A673 (cell line): ENCODE measurements at regions not wholly inside any gene's neighbourhood (a gene's known extent, or its start where the extent isn't known, plus 50 kb on each side); places are given as distances from the start of the nearest gene placed in this dataset.

Experiments
- BruUV-seq: library from RNA; stranded (reverse); fragments of 400-500 nt; replicated peaks from 2 replicates; lab custom pipeline; 2021; lab: Mats Ljungman, UMichigan
- CTCF ChIA-PET: fragments of 300-600 bp; sonication (Branson Sonifier 250); formaldehyde crosslinking; loops from one replicate; lab custom pipeline; 2022; ENCODE audit warnings: antibody characterized with exemption; lab: Charles Lee
- POLR2A ChIA-PET: fragments of 300-600 bp; sonication (Branson Sonifier 250); formaldehyde crosslinking; loops from one replicate; lab custom pipeline; 2022; ENCODE audit warnings: antibody characterized with exemption; ENCODE audit not compliant: low non-redundant PET; lab: Charles Lee
- DNase-seq: peaks from one replicate; pipeline ENCODE4 v3.0.0-alpha.2; 2015; ENCODE audit warnings: low spot score
- H3K27ac ChIP-seq: fragments of 200-600 bp; sonication (generic); 2 replicates; pipeline ENCODE4 v1.5.1; 2016; ENCODE audit warnings: mixed run types, low read depth, mild to moderate bottlenecking, mixed read lengths, antibody characterized with exemption, low read length; ENCODE audit not compliant: poor library complexity, severe bottlenecking
- H3K27me3 ChIP-seq: fragments of 200-600 bp; sonication (generic); replicated peaks from 2 replicates; pipeline ENCODE4 v1.6.1; 2017; ENCODE audit warnings: mixed run types, low read depth, mild to moderate bottlenecking, mixed read lengths, antibody characterized with exemption, low read length; ENCODE audit not compliant: insufficient read depth, poor library complexity
- H3K36me3 ChIP-seq: fragments of 200-600 bp; sonication (generic); 2 replicates; pipeline ENCODE4 v1.6.1; 2016; ENCODE audit warnings: mixed run types, mild to moderate bottlenecking, mixed read lengths, antibody characterized with exemption, low read length; ENCODE audit not compliant: insufficient read depth, poor library complexity, severe bottlenecking
- H3K4me1 ChIP-seq: fragments of 200-600 bp; sonication (generic); 2 replicates; pipeline ENCODE4 v1.6.1; 2017; ENCODE audit warnings: mixed run types, mild to moderate bottlenecking, mixed read lengths, antibody characterized with exemption, low read length; ENCODE audit not compliant: insufficient read depth, poor library complexity, severe bottlenecking
- H3K4me3 ChIP-seq: fragments of 200-600 bp; sonication (generic); 2 replicates; pipeline ENCODE4 v1.5.1; 2016; ENCODE audit warnings: low read depth, mixed run types, mild to moderate bottlenecking, mixed read lengths, low read length; ENCODE audit not compliant: poor library complexity, severe bottlenecking
- H3K9me3 ChIP-seq: fragments of 200-600 bp; sonication (generic); 2 replicates; pipeline ENCODE4 v1.6.1; 2016; ENCODE audit warnings: mixed run types, low read depth, mild to moderate bottlenecking, mixed read lengths, antibody characterized with exemption, low read length; ENCODE audit not compliant: poor library complexity, severe bottlenecking
- EZH2 ChIP-seq: fragments of 200-600 bp; sonication (generic); IDR thresholded peaks from 2 replicates; pipeline ENCODE4 v1.6.1; 2017; ENCODE audit warnings: borderline replicate concordance, low read depth, mild to moderate bottlenecking, mixed read lengths, antibody characterized with exemption, low read length; ENCODE audit not compliant: poor library complexity, severe bottlenecking
- intact Hi-C: fragments of 100-400 bp; cut with micrococcal nuclease; formaldehyde crosslinking; loops from one replicate; pipeline ENCODE4 v1.10.0; 2022; ENCODE audit not compliant: unreplicated experiment
- TF ChIP-seq, protein P1 (sequence below): fragments of 300-800, 200-600 bp; sonication (generic); conservative IDR thresholded peaks from 2 replicates; pipeline ENCODE4 v1.5.1; 2017; ENCODE audit warnings: low read depth, mild to moderate bottlenecking, antibody characterized with exemption, low read length, moderate library complexity, mixed read lengths

DNA sequence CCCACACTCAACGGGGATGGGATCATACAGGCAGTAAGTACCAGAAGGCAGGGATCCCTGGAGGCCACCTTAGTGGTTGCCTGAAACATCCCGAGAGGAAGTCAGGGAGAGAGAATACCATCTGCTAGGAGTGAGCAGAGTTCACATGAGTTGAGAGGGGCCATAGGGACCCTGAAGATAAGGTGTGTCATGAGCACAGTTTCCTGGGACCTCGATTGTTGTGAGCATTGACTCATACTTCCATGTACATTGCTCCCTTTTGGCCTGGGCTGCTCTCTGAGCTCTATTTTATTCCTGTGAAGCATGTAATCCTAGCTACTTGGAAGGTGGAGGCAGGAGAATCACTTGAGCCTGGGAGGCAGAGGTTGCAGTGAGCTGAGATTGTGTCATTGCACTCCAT, 120.5 kb downstream of the TBC1D30 start:
- no peak for DNase-seq
- Histone ChIP-seq H3K27me3 (peaks cover 2% of the 10 kb centered on the region), H3K27ac (no peak overlapping the region), H3K36me3 (no peaks in the 10 kb centered on the region), H3K4me3 (no peak overlapping the region), H3K9me3 (no peaks in the 10 kb centered on the region), H3K4me1 (no peaks in the 10 kb centered on the region)
- ChIA-PET POLR2A (no interaction called here), CTCF (no interaction called here)
- no TSS peak for BruUV-seq
- TF ChIP-seq EZH2, result no peak
- TF ChIP-seq, protein P1, sequence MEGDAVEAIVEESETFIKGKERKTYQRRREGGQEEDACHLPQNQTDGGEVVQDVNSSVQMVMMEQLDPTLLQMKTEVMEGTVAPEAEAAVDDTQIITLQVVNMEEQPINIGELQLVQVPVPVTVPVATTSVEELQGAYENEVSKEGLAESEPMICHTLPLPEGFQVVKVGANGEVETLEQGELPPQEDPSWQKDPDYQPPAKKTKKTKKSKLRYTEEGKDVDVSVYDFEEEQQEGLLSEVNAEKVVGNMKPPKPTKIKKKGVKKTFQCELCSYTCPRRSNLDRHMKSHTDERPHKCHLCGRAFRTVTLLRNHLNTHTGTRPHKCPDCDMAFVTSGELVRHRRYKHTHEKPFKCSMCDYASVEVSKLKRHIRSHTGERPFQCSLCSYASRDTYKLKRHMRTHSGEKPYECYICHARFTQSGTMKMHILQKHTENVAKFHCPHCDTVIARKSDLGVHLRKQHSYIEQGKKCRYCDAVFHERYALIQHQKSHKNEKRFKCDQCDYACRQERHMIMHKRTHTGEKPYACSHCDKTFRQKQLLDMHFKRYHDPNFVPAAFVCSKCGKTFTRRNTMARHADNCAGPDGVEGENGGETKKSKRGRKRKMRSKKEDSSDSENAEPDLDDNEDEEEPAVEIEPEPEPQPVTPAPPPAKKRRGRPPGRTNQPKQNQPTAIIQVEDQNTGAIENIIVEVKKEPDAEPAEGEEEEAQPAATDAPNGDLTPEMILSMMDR, result no peak
- intact Hi-C loops, result no loop called here

GRCh38 chr12:64946132-64946829, 121.8 kb downstream of the TBC1D30 start:
- no peak for TF ChIP-seq EZH2

DNA sequence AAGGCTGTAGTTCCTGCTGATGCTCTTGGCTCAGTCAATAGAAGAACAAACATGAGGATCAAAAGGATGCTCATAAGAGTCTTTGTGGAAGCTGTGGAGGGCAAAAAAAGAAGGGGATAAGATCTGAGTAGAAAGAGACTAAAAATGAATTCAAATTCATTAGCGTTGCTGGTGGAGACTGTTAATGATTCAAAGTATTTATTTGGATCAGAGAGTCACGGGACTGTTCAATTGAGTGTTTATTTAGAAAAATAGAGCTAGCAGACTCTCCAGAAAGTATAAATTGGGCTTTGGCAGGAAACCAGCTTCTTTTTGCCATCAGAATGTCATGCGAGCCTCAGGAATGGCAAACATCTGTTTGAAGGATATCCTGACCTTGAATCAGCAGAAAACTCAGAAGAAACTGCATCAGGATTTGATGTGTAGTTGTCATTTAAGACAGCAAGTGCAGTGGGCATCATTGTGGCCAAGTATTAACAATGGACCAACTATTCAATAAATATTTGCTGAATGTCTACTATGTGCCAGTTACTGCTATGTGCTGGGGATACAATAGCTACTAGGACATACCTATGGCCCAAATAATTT, 126.4 kb downstream of the TBC1D30 start:
- H3K27ac ChIP-seq, result no peak overlapping the region
- no peak overlapping the region for H3K4me3 ChIP-seq
- no TSS peak for BruUV-seq
- TF ChIP-seq EZH2, result no peak
- TF ChIP-seq, protein P1, result no peak
- no peaks in the 10 kb centered on the region for H3K4me1 ChIP-seq
- POLR2A ChIA-PET, result no interaction called here
- no peaks in the 10 kb centered on the region for H3K36me3 ChIP-seq
- H3K9me3 ChIP-seq, result no peaks in the 10 kb centered on the region
- intact Hi-C loops, result no loop called here
- CTCF ChIA-PET, result no interaction called here
- peaks cover 34% of the 10 kb centered on the region for H3K27me3 ChIP-seq
- no peak for DNase-seq

More at GRCh38 chr12:64946132-64946829, 121.8 kb downstream of the TBC1D30 start:
- POLR2A ChIA-PET, result no interaction called here
- Histone ChIP-seq H3K27me3 (peaks cover 14% of the 10 kb centered on the region), H3K9me3 (no peaks in the 10 kb centered on the region), H3K27ac (no peak overlapping the region), H3K4me1 (no peaks in the 10 kb centered on the region), H3K4me3 (no peak overlapping the region), H3K36me3 (no peaks in the 10 kb centered on the region)
- DNase-seq, result no peak
- BruUV-seq, result no TSS peak
- intact Hi-C loops, result no loop called here
- CTCF ChIA-PET, result no interaction called here

- POLR2A ChIA-PET, result no interaction called here
- DNase-seq, result no peak
- CTCF ChIA-PET, result no interaction called here
- Histone ChIP-seq H3K27ac (no peak overlapping the region), H3K4me3 (no peak overlapping the region), H3K4me1 (no peaks in the 10 kb centered on the region), H3K36me3 (no peaks in the 10 kb centered on the region), H3K27me3 (peaks cover 34% of the 10 kb centered on the region), H3K9me3 (no peaks in the 10 kb centered on the region)
- BruUV-seq, result no TSS peak
- TF ChIP-seq, protein P1, result no peak
- TF ChIP-seq EZH2, result no peak
- intact Hi-C loops, result no loop called here
Observed at GRCh38 chr12:64951944-64952343, 127.5 kb downstream of the TBC1D30 start.
